GM12872 (cell line): ENCODE measurements at regions not wholly inside any gene's neighbourhood (a gene's known extent, or its start where the extent isn't known, plus 50 kb on each side); places are given as distances from the start of the nearest gene placed in this dataset.

Source experiments
- TF ChIP-seq, protein P1 (sequence below): IDR thresholded peaks from 3 replicates; pipeline ENCODE4 v1.5.1; 2011; ENCODE audit warnings: low read depth, mild to moderate bottlenecking, low read length, moderate library complexity; ENCODE audit not compliant: insufficient read depth

DNA sequence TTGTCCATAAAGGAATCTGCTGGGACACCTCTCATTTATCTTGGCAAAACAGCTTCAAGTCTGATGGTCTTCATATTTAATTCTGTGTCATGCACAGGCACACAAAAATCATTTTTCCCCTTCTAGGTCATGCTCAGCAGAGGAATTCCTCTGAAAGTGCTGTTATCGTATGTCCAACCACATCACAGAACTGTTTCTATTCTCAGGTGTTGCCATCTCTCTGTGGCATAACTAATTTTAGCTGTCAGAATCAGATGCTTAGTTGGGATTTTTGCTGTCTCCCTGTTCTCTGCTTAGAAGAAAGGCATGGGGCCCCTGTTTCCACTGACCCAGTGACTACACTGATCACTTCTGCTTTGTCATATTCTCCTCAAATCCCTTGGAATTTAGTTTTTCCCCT, 608.0 kb upstream of the EPHA7 start:
- TF ChIP-seq, protein P1, sequence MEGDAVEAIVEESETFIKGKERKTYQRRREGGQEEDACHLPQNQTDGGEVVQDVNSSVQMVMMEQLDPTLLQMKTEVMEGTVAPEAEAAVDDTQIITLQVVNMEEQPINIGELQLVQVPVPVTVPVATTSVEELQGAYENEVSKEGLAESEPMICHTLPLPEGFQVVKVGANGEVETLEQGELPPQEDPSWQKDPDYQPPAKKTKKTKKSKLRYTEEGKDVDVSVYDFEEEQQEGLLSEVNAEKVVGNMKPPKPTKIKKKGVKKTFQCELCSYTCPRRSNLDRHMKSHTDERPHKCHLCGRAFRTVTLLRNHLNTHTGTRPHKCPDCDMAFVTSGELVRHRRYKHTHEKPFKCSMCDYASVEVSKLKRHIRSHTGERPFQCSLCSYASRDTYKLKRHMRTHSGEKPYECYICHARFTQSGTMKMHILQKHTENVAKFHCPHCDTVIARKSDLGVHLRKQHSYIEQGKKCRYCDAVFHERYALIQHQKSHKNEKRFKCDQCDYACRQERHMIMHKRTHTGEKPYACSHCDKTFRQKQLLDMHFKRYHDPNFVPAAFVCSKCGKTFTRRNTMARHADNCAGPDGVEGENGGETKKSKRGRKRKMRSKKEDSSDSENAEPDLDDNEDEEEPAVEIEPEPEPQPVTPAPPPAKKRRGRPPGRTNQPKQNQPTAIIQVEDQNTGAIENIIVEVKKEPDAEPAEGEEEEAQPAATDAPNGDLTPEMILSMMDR: no peak

DNA sequence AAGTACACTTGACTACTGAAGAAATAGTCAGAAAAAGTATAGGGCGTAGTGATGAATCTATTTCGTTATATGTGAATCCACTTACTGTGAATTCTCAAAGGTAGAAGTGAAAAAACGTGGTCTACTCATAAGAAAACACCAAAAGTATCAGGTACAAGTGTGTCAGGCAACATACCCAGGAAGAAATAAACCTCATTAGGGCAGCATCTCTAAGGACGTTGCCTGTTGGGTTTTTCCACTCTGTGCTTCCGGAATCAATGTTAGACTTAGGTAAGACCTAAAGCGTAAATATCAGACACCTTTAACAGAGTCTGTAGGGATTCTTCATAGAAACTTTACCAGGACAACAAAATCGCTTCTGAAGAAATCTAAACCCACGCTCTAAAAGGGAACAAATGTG, 607.2 kb upstream of the EPHA7 start:
- TF ChIP-seq, protein P1: no peak

DNA sequence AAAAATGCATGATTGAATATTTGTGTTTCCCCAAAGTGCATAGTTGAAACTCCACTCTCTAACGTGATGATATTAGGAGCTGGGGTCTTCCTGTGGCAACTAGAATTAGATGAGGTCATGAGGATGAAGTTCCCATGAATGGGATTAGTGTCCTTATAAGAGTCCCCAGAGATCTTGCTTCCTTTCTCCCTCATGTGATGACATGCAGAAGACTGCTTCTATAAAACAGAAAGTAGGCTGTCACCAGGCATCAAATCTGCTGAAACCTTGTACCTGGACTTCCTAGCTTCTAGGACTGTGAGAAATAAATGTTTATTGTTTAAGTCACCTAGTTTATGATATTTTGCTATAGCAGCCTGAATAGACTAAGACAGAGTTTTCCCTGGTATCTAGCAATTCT, 586.5 kb upstream of the EPHA7 start:
- TF ChIP-seq, protein P1: no peak

DNA sequence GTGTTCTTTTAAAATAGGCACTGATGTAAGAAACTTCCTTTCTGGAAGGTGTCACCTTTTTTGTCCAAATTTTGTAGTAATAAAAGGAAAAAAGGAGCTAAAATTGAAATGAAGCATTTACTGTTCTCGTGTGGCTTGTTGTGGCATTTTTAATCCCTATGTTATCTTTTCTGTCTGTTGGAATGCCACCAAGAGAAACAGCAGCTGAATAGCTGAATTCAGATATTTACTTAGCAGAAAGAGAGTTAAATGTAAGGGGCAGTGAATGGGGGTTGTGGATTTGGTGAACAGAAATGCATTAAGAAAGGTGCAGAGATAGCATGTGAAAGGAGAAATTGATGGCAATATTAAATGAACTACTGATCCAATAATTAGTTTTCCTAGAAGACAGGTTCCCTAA, 573.6 kb upstream of the EPHA7 start:
- TF ChIP-seq, protein P1: no peak

DNA sequence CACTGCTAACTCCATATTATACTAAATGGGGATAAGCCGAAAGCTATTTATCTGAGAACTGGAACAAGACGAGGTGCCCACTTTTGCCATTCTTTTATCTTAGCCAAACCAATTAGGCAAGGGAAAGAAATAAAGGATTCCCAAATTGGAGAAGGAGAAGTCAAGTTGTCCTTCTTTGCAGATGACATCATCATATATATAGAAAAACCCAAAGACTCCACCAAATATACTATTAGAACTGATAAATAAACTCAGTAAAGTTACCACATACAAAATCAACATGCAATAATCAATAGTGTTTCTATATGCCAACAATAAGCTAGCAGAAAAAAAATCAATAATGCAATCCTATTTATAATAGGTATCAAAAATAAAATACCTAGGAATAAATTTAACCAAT, 570.3 kb upstream of the EPHA7 start:
- TF ChIP-seq, protein P1: no peak

DNA sequence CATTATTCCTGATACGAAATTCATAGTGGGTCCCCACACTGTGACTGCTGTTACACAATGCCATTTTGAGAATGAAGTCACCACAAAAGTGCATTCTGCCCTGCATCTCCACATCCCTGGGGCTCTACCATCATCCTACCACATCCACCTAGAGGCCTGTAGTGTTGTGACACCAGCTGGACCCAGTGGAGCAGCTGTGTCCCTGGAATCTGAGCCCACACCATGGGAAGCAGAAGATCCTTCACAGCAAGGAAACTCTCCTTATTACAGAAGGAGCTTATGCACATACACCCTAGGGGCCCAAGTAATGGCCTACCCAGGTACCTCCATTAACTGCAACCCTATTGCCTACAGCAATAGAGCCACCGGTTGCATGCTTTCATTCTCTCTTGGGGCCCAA, 566.6 kb upstream of the EPHA7 start:
- TF ChIP-seq, protein P1: no peak

DNA sequence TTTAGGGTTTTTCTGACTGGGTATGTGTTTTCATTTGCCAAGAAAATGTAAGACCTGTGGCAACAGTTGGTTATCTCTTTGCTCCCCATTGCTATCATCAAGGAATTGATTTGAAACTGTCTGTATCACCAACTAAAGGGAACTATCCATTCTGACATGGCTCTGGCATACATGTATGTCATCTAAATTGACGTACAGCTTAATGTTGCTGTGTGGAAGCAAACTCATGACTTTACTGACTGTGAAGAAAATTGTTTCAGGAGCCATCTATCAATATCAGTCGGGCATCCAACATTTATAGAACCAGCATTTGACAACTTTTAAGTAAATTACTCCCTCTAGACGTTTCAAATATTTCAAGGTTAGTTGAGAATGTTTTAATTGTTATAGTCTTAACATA, 555.8 kb upstream of the EPHA7 start:
- TF ChIP-seq, protein P1: no peak

DNA sequence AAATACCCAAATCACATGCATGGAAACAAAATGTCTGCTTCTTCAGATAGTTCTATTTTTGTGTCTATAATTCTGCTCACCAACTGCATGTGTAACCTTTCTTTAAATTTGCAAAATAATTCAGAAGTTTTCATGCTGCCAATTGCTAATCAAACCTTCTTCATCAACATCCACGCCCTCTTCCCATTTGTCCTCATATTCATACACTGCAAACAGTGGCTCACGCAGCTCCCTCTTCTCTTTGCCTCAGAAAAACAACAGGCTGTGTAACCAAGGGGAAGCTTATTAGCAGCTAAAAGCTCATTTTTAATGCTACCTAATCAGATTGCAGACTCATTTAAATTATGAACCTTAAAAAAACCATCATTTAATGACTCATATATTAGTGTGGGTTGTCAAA, 555.0 kb upstream of the EPHA7 start:
- TF ChIP-seq, protein P1: no peak
